H9 (cell line): ENCODE measurements at regions not wholly inside any gene's neighbourhood (a gene's known extent, or its start where the extent isn't known, plus 50 kb on each side); places are given as distances from the start of the nearest gene placed in this dataset.

Source experiments
- DNase-seq: peaks from one replicate; pipeline ENCODE4 v3.0.0-alpha.2; 2017
- H2AFZ ChIP-seq: one replicate; pipeline ENCODE4 v1.6.1; 2013; ENCODE audit warnings: mild to moderate bottlenecking, low read length, control low read depth, moderate library complexity
- H2AK5ac ChIP-seq: 2 replicates; pipeline ENCODE4 v1.6.1; 2013; ENCODE audit warnings: low read length, control low read depth, mixed read lengths; ENCODE audit not compliant: insufficient read length
- H2BK120ac ChIP-seq: one replicate; pipeline ENCODE4 v1.6.1; 2013; ENCODE audit warnings: low read depth, mild to moderate bottlenecking, low read length, control low read depth, inconsistent platforms; ENCODE audit not compliant: poor library complexity, severe bottlenecking
- H2BK12ac ChIP-seq: 2 replicates; pipeline ENCODE4 v1.6.1; 2013; ENCODE audit warnings: low read length, control low read depth, mixed read lengths, low read depth; ENCODE audit not compliant: insufficient read length
- H2BK15ac ChIP-seq: 2 replicates; pipeline ENCODE4 v1.6.1; 2013; ENCODE audit warnings: low read depth, low read length, control low read depth
- H2BK20ac ChIP-seq: one replicate; pipeline ENCODE4 v1.6.1; 2013; ENCODE audit warnings: low read depth, mild to moderate bottlenecking, low read length, control low read depth, inconsistent platforms; ENCODE audit not compliant: poor library complexity, severe bottlenecking
- H2BK5ac ChIP-seq: 2 replicates; pipeline ENCODE4 v1.6.1; 2013; ENCODE audit warnings: low read length, control low read depth, mixed read lengths; ENCODE audit not compliant: insufficient read length
- H3K14ac ChIP-seq: 2 replicates; pipeline ENCODE4 v1.6.1; 2013; ENCODE audit warnings: low read length, control low read depth; ENCODE audit not compliant: insufficient read depth
- H3K18ac ChIP-seq: 2 replicates; pipeline ENCODE4 v1.6.1; 2013; ENCODE audit warnings: low read depth, mild to moderate bottlenecking, mixed read lengths, low read length, control low read depth; ENCODE audit not compliant: insufficient read length
- H3K23ac ChIP-seq: 2 replicates; pipeline ENCODE4 v1.6.1; 2013; ENCODE audit warnings: low read length, control low read depth, mixed read lengths, low read depth; ENCODE audit not compliant: insufficient read length
- H3K23me2 ChIP-seq: 2 replicates; pipeline ENCODE4 v1.6.1; 2013; ENCODE audit warnings: low read depth, mild to moderate bottlenecking, mixed read lengths, low read length, control low read depth; ENCODE audit not compliant: insufficient read length, poor library complexity, severe bottlenecking
- H3K27ac ChIP-seq: 2 replicates; pipeline ENCODE4 v1.5.1; 2013; ENCODE audit warnings: low read length, control low read depth, mixed read lengths, low read depth; ENCODE audit not compliant: insufficient read length
- H3K27me3 ChIP-seq: 2 replicates; pipeline ENCODE4 v1.6.1; 2013; ENCODE audit warnings: low read length, control low read depth, inconsistent platforms; ENCODE audit not compliant: insufficient read depth
- H3K4ac ChIP-seq: 2 replicates; pipeline ENCODE4 v1.6.1; 2013; ENCODE audit warnings: low read depth, mild to moderate bottlenecking, control low read depth, inconsistent platforms, low read length, moderate library complexity
- H3K4me1 ChIP-seq: 2 replicates; pipeline ENCODE4 v1.6.1; 2013; ENCODE audit warnings: low read length, control low read depth, inconsistent platforms; ENCODE audit not compliant: insufficient read depth
- H3K4me2 ChIP-seq: 2 replicates; pipeline ENCODE4 v1.6.1; 2013; ENCODE audit warnings: low read length, control low read depth, mixed read lengths; ENCODE audit not compliant: insufficient read length, insufficient read depth
- H3K56ac ChIP-seq: 2 replicates; pipeline ENCODE4 v1.6.1; 2013; ENCODE audit warnings: low read depth, mild to moderate bottlenecking, mixed read lengths, low read length, control low read depth; ENCODE audit not compliant: insufficient read length
- H3K79me1 ChIP-seq: 2 replicates; pipeline ENCODE4 v1.6.1; 2013; ENCODE audit warnings: low read depth, mild to moderate bottlenecking, moderate library complexity, low read length, control low read depth, inconsistent platforms; ENCODE audit not compliant: insufficient read depth, poor library complexity, severe bottlenecking
- H3K79me2 ChIP-seq: 2 replicates; pipeline ENCODE4 v1.6.1; 2013; ENCODE audit warnings: low read length, control low read depth, inconsistent platforms; ENCODE audit not compliant: insufficient read depth
- H3K9ac ChIP-seq: 2 replicates; pipeline ENCODE4 v1.6.1; 2013; ENCODE audit warnings: low read length, control low read depth, mixed read lengths; ENCODE audit not compliant: insufficient read length; ENCODE audit errors: extremely low read depth
- H3K9me3 ChIP-seq: one replicate; pipeline ENCODE4 v1.6.1; 2013; ENCODE audit warnings: low read depth, low read length, inconsistent platforms; ENCODE audit not compliant: control insufficient read depth
- H3T11ph ChIP-seq: one replicate; pipeline ENCODE4 v1.6.1; 2013; ENCODE audit warnings: mild to moderate bottlenecking, low read length, control low read depth, inconsistent platforms
- H4K20me1 ChIP-seq: one replicate; pipeline ENCODE4 v1.6.1; 2013; ENCODE audit not compliant: control insufficient read depth, insufficient read length, insufficient read depth
- H4K5ac ChIP-seq: 2 replicates; pipeline ENCODE4 v1.6.1; 2013; ENCODE audit warnings: low read depth, mild to moderate bottlenecking, mixed read lengths, low read length, control low read depth; ENCODE audit not compliant: insufficient read length
- H4K8ac ChIP-seq: replicated peaks from 2 replicates; pipeline ENCODE4 v1.6.1; 2013; ENCODE audit warnings: low read length, control low read depth, mixed read lengths, low read depth; ENCODE audit not compliant: insufficient read length
- H4K91ac ChIP-seq: 2 replicates; pipeline ENCODE4 v1.6.1; 2013; ENCODE audit warnings: low read depth, mild to moderate bottlenecking, moderate library complexity, mixed read lengths, low read length, control low read depth; ENCODE audit not compliant: insufficient read length
- H3K27ac Mint-ChIP-seq, 3 experiments: 2 replicates in 2 of 3; 3 replicates in 1 of 3; pipeline ENCODE4 v1.8.0; 2020 to 2021; ENCODE audit warnings: mixed read lengths in 3 of 3, mild to moderate bottlenecking in 1 of 3, moderate library complexity in 1 of 3
- H3K27me3 Mint-ChIP-seq: 2 replicates; pipeline ENCODE4 v1.8.0; 2021; ENCODE audit warnings: low read depth, mild to moderate bottlenecking, moderate library complexity, mixed read lengths
- H3K36me3 Mint-ChIP-seq, 3 experiments: 2 replicates in 2 of 3; 3 replicates in 1 of 3; pipeline ENCODE4 v1.8.0; 2020 to 2021; ENCODE audit warnings: low read depth in 3 of 3, mixed read lengths in 3 of 3; ENCODE audit not compliant: insufficient read depth in 1 of 3
- H3K4me1 Mint-ChIP-seq, 2 experiments: 2 replicates each; pipeline ENCODE4 v1.8.0; 2020; ENCODE audit warnings: mixed read lengths in 2 of 2
- H3K4me3 Mint-ChIP-seq, 2 experiments: 2 replicates in 1 of 2; 3 replicates in 1 of 2; pipeline ENCODE4 v1.8.0; 2020 to 2021; ENCODE audit warnings: mild to moderate bottlenecking in 2 of 2, mixed read lengths in 2 of 2, moderate library complexity in 1 of 2
- H3K9me3 Mint-ChIP-seq, 2 experiments: 2 replicates in 1 of 2; 3 replicates in 1 of 2; pipeline ENCODE4 v1.8.0; 2020; ENCODE audit warnings: mild to moderate bottlenecking in 2 of 2, mixed read lengths in 2 of 2, moderate library complexity in 1 of 2
- WGBS: extraction: QIAGEN DNeasy Blood & Tissue Kit; methylation state at CpG from one replicate; pipeline ENCODE4 v1.1.7; 2013; ENCODE audit warnings: missing lambda C conversion rate, low lambda C conversion rate, mixed read lengths; ENCODE audit not compliant: insufficient read length; ENCODE audit errors: extremely low coverage; 5-methylcytosine and 5-hydroxymethylcytosine counted together
- TF ChIP-seq, protein P1 (sequence below): fragments of 200-600 bp; sonication (generic); conservative IDR thresholded peaks from 3 replicates; pipeline ENCODE4 v1.8.0; 2021; ENCODE audit warnings: antibody characterized with exemption, mild to moderate bottlenecking

DNA sequence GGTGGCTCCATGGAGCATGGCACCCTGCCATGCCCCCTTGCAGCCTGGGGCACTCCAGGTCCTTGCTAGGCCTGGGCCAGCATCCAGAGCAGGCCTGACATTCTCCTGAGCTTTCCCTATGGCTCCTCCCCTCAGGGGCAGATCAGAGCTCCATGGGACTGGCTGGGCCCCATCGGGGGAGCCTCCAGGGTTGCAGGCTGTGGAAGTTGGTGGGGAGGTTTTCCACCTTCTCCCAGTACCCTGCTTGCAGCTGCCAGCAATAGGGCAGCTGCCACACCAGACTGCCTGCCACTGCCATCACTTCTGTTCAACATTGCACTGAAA lies 75.7 kb upstream of the TP63 start:
- no peak overlapping the region for H3K18ac ChIP-seq
- no peaks in the 10 kb centered on the region for H3K79me2 ChIP-seq
- no peak overlapping the region for H3K27ac ChIP-seq
- no peak for DNase-seq
- H2AFZ ChIP-seq = no peak overlapping the region
- H3K79me1 ChIP-seq = no peaks in the 10 kb centered on the region
- H3K4me3 Mint-ChIP-seq = no peak overlapping the region
- no peaks in the 10 kb centered on the region for H4K20me1 ChIP-seq
- no peak overlapping the region for H3T11ph ChIP-seq
- no peak overlapping the region for H3K4ac ChIP-seq
- TF ChIP-seq, protein P1, sequence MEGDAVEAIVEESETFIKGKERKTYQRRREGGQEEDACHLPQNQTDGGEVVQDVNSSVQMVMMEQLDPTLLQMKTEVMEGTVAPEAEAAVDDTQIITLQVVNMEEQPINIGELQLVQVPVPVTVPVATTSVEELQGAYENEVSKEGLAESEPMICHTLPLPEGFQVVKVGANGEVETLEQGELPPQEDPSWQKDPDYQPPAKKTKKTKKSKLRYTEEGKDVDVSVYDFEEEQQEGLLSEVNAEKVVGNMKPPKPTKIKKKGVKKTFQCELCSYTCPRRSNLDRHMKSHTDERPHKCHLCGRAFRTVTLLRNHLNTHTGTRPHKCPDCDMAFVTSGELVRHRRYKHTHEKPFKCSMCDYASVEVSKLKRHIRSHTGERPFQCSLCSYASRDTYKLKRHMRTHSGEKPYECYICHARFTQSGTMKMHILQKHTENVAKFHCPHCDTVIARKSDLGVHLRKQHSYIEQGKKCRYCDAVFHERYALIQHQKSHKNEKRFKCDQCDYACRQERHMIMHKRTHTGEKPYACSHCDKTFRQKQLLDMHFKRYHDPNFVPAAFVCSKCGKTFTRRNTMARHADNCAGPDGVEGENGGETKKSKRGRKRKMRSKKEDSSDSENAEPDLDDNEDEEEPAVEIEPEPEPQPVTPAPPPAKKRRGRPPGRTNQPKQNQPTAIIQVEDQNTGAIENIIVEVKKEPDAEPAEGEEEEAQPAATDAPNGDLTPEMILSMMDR = no peak
- H2BK5ac ChIP-seq = no peak overlapping the region
- H3K14ac ChIP-seq = no peak overlapping the region
- H2BK20ac ChIP-seq = no peak overlapping the region
- no peak overlapping the region for H3K4me2 ChIP-seq
- H3K56ac ChIP-seq = no peak overlapping the region
- H4K5ac ChIP-seq = no peak overlapping the region
- no peak overlapping the region for H2BK120ac ChIP-seq
- H3K9me3 Mint-ChIP-seq = peaks cover 3% of the 10 kb centered on the region in 2 experiments; a peak in 2 of 5 replicates
- H3K23ac ChIP-seq = no peak overlapping the region
- WGBS = no CpG with 5 or more reads among the region's 1 CpG
- no peaks in the 10 kb centered on the region for H3K9me3 ChIP-seq
- no peak overlapping the region for H4K91ac ChIP-seq
- no peaks in the 10 kb centered on the region for H3K4me1 Mint-ChIP-seq
- no peaks in the 10 kb centered on the region for H3K36me3 Mint-ChIP-seq
- no peaks in the 10 kb centered on the region for H3K27me3 ChIP-seq
- H2AK5ac ChIP-seq = no peak overlapping the region
- no peak overlapping the region for H3K27ac Mint-ChIP-seq
- H4K8ac ChIP-seq = no peak overlapping the region
- no peak overlapping the region for H2BK12ac ChIP-seq
- H2BK15ac ChIP-seq = no peak overlapping the region
- no peaks in the 10 kb centered on the region for H3K23me2 ChIP-seq
- H3K27me3 Mint-ChIP-seq = no peaks in the 10 kb centered on the region
- no peak overlapping the region for H3K9ac ChIP-seq
- H3K4me1 ChIP-seq = no peaks in the 10 kb centered on the region
